ENCODE measurements at regions not wholly inside any gene's neighbourhood (a gene's known extent, or its start where the extent isn't known, plus 50 kb on each side); places are given as distances from the start of the nearest gene placed in this dataset.

GRCh38 chr2:223437788-223438187 is 164.4 kb downstream of the SCG2 start:
- TF ChIP-seq, protein P1, sequence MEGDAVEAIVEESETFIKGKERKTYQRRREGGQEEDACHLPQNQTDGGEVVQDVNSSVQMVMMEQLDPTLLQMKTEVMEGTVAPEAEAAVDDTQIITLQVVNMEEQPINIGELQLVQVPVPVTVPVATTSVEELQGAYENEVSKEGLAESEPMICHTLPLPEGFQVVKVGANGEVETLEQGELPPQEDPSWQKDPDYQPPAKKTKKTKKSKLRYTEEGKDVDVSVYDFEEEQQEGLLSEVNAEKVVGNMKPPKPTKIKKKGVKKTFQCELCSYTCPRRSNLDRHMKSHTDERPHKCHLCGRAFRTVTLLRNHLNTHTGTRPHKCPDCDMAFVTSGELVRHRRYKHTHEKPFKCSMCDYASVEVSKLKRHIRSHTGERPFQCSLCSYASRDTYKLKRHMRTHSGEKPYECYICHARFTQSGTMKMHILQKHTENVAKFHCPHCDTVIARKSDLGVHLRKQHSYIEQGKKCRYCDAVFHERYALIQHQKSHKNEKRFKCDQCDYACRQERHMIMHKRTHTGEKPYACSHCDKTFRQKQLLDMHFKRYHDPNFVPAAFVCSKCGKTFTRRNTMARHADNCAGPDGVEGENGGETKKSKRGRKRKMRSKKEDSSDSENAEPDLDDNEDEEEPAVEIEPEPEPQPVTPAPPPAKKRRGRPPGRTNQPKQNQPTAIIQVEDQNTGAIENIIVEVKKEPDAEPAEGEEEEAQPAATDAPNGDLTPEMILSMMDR (conservative IDR thresholded peaks at IDR 0.05 in 1 of 2, IDR thresholded peaks at IDR 0.05 in 1 of 2; ENCODE audit: extremely low read depth in 1 of 2, insufficient read depth in 1 of 2, low read depth in 1 of 2, low read length in 2 of 2) = no peak
- no peak for TF ChIP-seq EZH2 (IDR thresholded peaks at IDR 0.05; ENCODE audit: borderline replicate concordance, low read length)

Data from mammary epithelial cell (primary cell).